Neuronal stem cell (in vitro differentiated cells): ENCODE measurements at regions not wholly inside any gene's neighbourhood (a gene's known extent, or its start where the extent isn't known, plus 50 kb on each side); places are given as distances from the start of the nearest gene placed in this dataset.
A peak's percentile ranks its signal among the peaks of the same experiment; 100 is the strongest.

Experiments
- DNase-seq: peaks from one replicate; pipeline ENCODE4 v3.0.0-alpha.2; 2013; ENCODE audit warnings: low spot score
- H2AFZ ChIP-seq: one replicate; pipeline ENCODE4 v1.6.1; 2013; ENCODE audit warnings: mild to moderate bottlenecking, low read length, inconsistent platforms
- H2AK5ac ChIP-seq: 2 replicates; pipeline ENCODE4 v1.6.1; 2013; ENCODE audit warnings: low read depth, mild to moderate bottlenecking, inconsistent platforms, low read length, moderate library complexity, mixed read lengths
- H2BK120ac ChIP-seq: 2 replicates; pipeline ENCODE4 v1.6.1; 2013; ENCODE audit warnings: low read depth, mild to moderate bottlenecking, inconsistent platforms, low read length, moderate library complexity, mixed read lengths
- H2BK12ac ChIP-seq: one replicate; pipeline ENCODE4 v1.6.1; 2013; ENCODE audit warnings: low read length, inconsistent platforms
- H2BK15ac ChIP-seq: 2 replicates; pipeline ENCODE4 v1.6.1; 2013; ENCODE audit warnings: mild to moderate bottlenecking, low read length, inconsistent platforms, mixed read lengths
- H2BK5ac ChIP-seq: one replicate; pipeline ENCODE4 v1.6.1; 2013; ENCODE audit warnings: inconsistent platforms, mild to moderate bottlenecking, low read length, moderate library complexity
- H3K14ac ChIP-seq: one replicate; pipeline ENCODE4 v1.6.1; 2013; ENCODE audit warnings: low read length, inconsistent platforms
- H3K18ac ChIP-seq: 2 replicates; pipeline ENCODE4 v1.6.1; 2013; ENCODE audit warnings: low read length, inconsistent platforms
- H3K23ac ChIP-seq: 2 replicates; pipeline ENCODE4 v1.6.1; 2013; ENCODE audit warnings: low read depth, mild to moderate bottlenecking, mixed read lengths, low read length, inconsistent platforms; ENCODE audit not compliant: poor library complexity
- H3K27ac ChIP-seq: replicated peaks from 3 replicates; pipeline ENCODE4 v1.5.1; 2013; ENCODE audit warnings: low read length, inconsistent platforms
- H3K27me3 ChIP-seq, 3 experiments: 2 replicates each; pipeline ENCODE4 v1.6.1; 2013; ENCODE audit warnings: low read length in 3 of 3, mild to moderate bottlenecking in 2 of 3, inconsistent platforms in 1 of 3, low read depth in 1 of 3, mixed read lengths in 1 of 3, moderate library complexity in 1 of 3; ENCODE audit not compliant: control insufficient read depth in 3 of 3, insufficient read depth in 3 of 3
- H3K36me3 ChIP-seq, 2 donors: replicated peaks in 1 of 2; 2 replicates each; pipeline ENCODE4 v1.6.1; 2013; ENCODE audit warnings: low read length in 2 of 2; ENCODE audit not compliant: control insufficient read depth in 2 of 2, insufficient read depth in 2 of 2
- H3K4ac ChIP-seq: 2 replicates; pipeline ENCODE4 v1.6.1; 2013; ENCODE audit warnings: inconsistent platforms, mild to moderate bottlenecking, low read length, moderate library complexity
- H3K4me1 ChIP-seq, 2 donors: 1 replicate in 1 of 2; 2 replicates in 1 of 2; pipeline ENCODE4 v1.6.1; 2013; ENCODE audit warnings: low read length in 2 of 2, low read depth in 1 of 2; ENCODE audit not compliant: control insufficient read depth in 2 of 2, insufficient read depth in 1 of 2
- H3K4me2 ChIP-seq: one replicate; pipeline ENCODE4 v1.6.1; 2013; ENCODE audit warnings: mild to moderate bottlenecking, low read length, inconsistent platforms; ENCODE audit not compliant: insufficient read depth, poor library complexity, severe bottlenecking
- H3K4me3 ChIP-seq, 2 donors: 2 replicates each; pipeline ENCODE4 v1.5.1; 2013; ENCODE audit warnings: low read length in 2 of 2, mild to moderate bottlenecking in 2 of 2, inconsistent platforms in 1 of 2, moderate library complexity in 1 of 2
- H3K79me1 ChIP-seq: one replicate; pipeline ENCODE4 v1.6.1; 2013; ENCODE audit warnings: low read depth, mild to moderate bottlenecking, inconsistent platforms, low read length, moderate library complexity
- H3K9ac ChIP-seq: one replicate; pipeline ENCODE4 v1.6.1; 2013; ENCODE audit warnings: mild to moderate bottlenecking, low read depth, low read length, inconsistent platforms; ENCODE audit not compliant: poor library complexity
- H3K9me3 ChIP-seq, 2 donors: replicated peaks in 1 of 2; 2 replicates each; pipeline versions ENCODE3 to v1.6.1; 2013; ENCODE audit warnings: low read length in 2 of 2, mild to moderate bottlenecking in 2 of 2, inconsistent platforms in 1 of 2, low read depth in 1 of 2, mixed read lengths in 1 of 2, moderate library complexity in 1 of 2; ENCODE audit not compliant: control insufficient read depth in 2 of 2, insufficient read depth in 1 of 2
- H4K8ac ChIP-seq: one replicate; pipeline ENCODE4 v1.6.1; 2013; ENCODE audit warnings: low read depth, mild to moderate bottlenecking, inconsistent platforms, low read length, moderate library complexity
- H4K91ac ChIP-seq: one replicate; pipeline ENCODE4 v1.6.1; 2013; ENCODE audit warnings: low read length, low read depth, mild to moderate bottlenecking, inconsistent platforms; ENCODE audit not compliant: poor library complexity
- WGBS, 2 donors: extraction: QIAGEN DNeasy Blood & Tissue Kit; methylation state at CpG; one replicate each; pipeline ENCODE4 v1.1.7; 2013; ENCODE audit warnings: missing lambda C conversion rate in 2 of 2, mixed read lengths in 1 of 2; ENCODE audit not compliant: insufficient read length in 2 of 2, insufficient replicate concordance in 1 of 2; ENCODE audit errors: extremely low coverage in 2 of 2; 5-methylcytosine and 5-hydroxymethylcytosine counted together

DNA sequence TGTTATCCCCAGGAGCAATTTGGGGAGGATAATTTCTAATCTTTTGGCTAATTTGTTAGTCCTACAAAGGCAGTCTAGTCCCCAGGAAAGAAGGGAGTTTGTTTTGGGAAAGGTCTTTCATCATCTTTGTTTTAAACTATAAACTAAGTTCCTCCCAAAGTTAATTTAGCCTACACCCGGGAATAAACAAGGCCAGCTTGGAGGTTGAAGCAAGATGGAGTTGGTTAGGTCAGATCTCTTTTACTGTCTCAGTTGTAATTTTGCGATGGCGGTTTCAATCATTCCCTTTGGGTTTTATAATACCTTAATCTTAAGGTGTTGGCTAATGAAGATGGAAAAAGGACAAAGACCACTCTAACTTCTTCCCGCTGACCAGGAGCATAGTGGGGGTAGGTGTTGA is 166.4 kb upstream of the NAMPT start:
- H2BK120ac ChIP-seq: no peak overlapping the region
- no peak overlapping the region for H3K18ac ChIP-seq
- no peak overlapping the region for H2AFZ ChIP-seq
- H4K8ac ChIP-seq: no peak overlapping the region
- no peak for DNase-seq
- no CpG with 5 or more reads among the region's 4 CpGs for WGBS, 2 donors
- no peak overlapping the region for H3K27ac ChIP-seq
- no peak overlapping the region for H3K4me3 ChIP-seq
- H3K9ac ChIP-seq: peak overlapping the region; percentile 15
- no peak overlapping the region for H2BK15ac ChIP-seq
- no peak overlapping the region for H3K23ac ChIP-seq
- H2BK12ac ChIP-seq: no peak overlapping the region
- H2BK5ac ChIP-seq: no peak overlapping the region
- peaks cover 0 to 3% of the 10 kb centered on the region in 2 donors for H3K9me3 ChIP-seq
- H3K4me1 ChIP-seq: no peaks in the 10 kb centered on the region
- H2AK5ac ChIP-seq: no peak overlapping the region
- no peak overlapping the region for H3K14ac ChIP-seq
- no peaks in the 10 kb centered on the region for H3K79me1 ChIP-seq
- no peaks in the 10 kb centered on the region for H3K27me3 ChIP-seq
- H4K91ac ChIP-seq: no peak overlapping the region
- H3K4me2 ChIP-seq: no peak overlapping the region
- no peak overlapping the region for H3K4ac ChIP-seq
- H3K36me3 ChIP-seq: no peaks in the 10 kb centered on the region

DNA sequence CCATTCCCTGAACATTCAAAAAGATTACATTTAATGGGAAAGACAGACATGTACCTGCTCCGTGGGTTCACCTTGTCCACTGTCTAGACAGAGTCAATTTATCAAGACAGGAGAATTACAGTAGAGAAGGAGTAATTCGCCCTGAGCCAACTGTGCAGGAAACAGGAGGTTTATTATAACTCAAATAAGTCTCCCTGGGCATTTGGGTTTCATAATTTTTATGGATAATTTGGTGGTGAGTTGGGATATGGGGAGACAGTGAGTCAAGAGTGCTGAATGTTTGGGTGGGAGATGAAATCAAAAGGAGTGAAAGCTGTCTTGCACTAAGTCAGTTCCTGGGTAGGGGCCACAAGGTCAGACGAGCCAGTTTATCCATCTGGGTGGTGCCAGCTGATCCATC is 165.9 kb upstream of the NAMPT start:
- no CpG with 5 or more reads among the region's 3 CpGs for WGBS, 2 donors
- Histone ChIP-seq H3K79me1 (no peaks in the 10 kb centered on the region), H2BK120ac (no peak overlapping the region), H2AK5ac (no peak overlapping the region), H3K4me1 (no peaks in the 10 kb centered on the region), H2BK5ac (no peak overlapping the region), H3K4me2 (no peak overlapping the region), H2BK15ac (no peak overlapping the region), H3K23ac (no peak overlapping the region), H3K4ac (no peak overlapping the region), H2AFZ (no peak overlapping the region), H4K8ac (no peak overlapping the region), H2BK12ac (no peak overlapping the region), H3K18ac (no peak overlapping the region), H3K36me3 (no peaks in the 10 kb centered on the region), H3K27me3 (no peaks in the 10 kb centered on the region), H3K4me3 (no peak overlapping the region), H4K91ac (no peak overlapping the region), H3K27ac (no peak overlapping the region), H3K14ac (no peak overlapping the region), H3K9ac (peak overlapping the region; percentile 15), H3K9me3 (peaks cover 0 to 3% of the 10 kb centered on the region in 2 donors)
- DNase-seq: no peak

GRCh38 chr7:106448992-106449859 is 164.4 kb upstream of the NAMPT start:
- Histone ChIP-seq H3K79me1 (no peaks in the 10 kb centered on the region), H3K9me3 (peaks cover 0 to 3% of the 10 kb centered on the region in 2 donors), H3K36me3 (no peaks in the 10 kb centered on the region), H4K91ac (no peak overlapping the region), H3K9ac (no peak overlapping the region), H3K4me3 (no peak overlapping the region), H3K4ac (no peak overlapping the region), H3K27ac (no peak overlapping the region), H3K4me1 (no peaks in the 10 kb centered on the region), H3K18ac (no peak overlapping the region), H2BK120ac (no peak overlapping the region), H2AK5ac (no peak overlapping the region), H2BK12ac (no peak overlapping the region), H3K14ac (no peak overlapping the region), H2BK5ac (no peak overlapping the region), H3K23ac (no peak overlapping the region), H2AFZ (no peak overlapping the region), H3K4me2 (no peak overlapping the region), H2BK15ac (no peak overlapping the region), H4K8ac (no peak overlapping the region), H3K27me3 (no peaks in the 10 kb centered on the region)
- no CpG with 5 or more reads among the region's 7 CpGs for WGBS, 2 donors
- no peak for DNase-seq

- no CpG with 5 or more reads among the region's 1 CpG for WGBS, 2 donors
- Histone ChIP-seq H2BK5ac (no peak overlapping the region), H4K91ac (no peak overlapping the region), H3K27ac (no peak overlapping the region), H4K8ac (no peak overlapping the region), H2BK15ac (no peak overlapping the region), H2BK12ac (no peak overlapping the region), H3K79me1 (no peaks in the 10 kb centered on the region), H3K18ac (no peak overlapping the region), H3K23ac (no peak overlapping the region), H3K36me3 (no peaks in the 10 kb centered on the region), H3K4me3 (no peak overlapping the region), H3K27me3 (no peaks in the 10 kb centered on the region), H3K4me2 (no peak overlapping the region), H3K14ac (no peak overlapping the region), H2AFZ (no peak overlapping the region), H3K4me1 (no peaks in the 10 kb centered on the region), H3K9ac (no peak overlapping the region), H3K4ac (no peak overlapping the region), H2BK120ac (no peak overlapping the region), H3K9me3 (peaks cover 0 to 3% of the 10 kb centered on the region in 2 donors), H2AK5ac (no peak overlapping the region)
- no peak for DNase-seq
These were observed 163.7 kb upstream of the NAMPT start for GRCh38 chr7:106448346-106448991.
